Muscle of back (tissue), 3 donors: ENCODE measurements at regions not wholly inside any gene's neighbourhood (a gene's known extent, or its start where the extent isn't known, plus 50 kb on each side); places are given as distances from the start of the nearest gene placed in this dataset.
"Not testable (repeated sequence)": the region's sequence is repeated elsewhere in the genome, so short reads cannot be mapped to it uniquely, and the experiment has no call there.

ENCODE experiments used
- DNase-seq, 3 donors: peaks; one replicate each; pipeline versions ENCODE4 v3.0.0 to v3.0.0-alpha.2; 2013

DNA sequence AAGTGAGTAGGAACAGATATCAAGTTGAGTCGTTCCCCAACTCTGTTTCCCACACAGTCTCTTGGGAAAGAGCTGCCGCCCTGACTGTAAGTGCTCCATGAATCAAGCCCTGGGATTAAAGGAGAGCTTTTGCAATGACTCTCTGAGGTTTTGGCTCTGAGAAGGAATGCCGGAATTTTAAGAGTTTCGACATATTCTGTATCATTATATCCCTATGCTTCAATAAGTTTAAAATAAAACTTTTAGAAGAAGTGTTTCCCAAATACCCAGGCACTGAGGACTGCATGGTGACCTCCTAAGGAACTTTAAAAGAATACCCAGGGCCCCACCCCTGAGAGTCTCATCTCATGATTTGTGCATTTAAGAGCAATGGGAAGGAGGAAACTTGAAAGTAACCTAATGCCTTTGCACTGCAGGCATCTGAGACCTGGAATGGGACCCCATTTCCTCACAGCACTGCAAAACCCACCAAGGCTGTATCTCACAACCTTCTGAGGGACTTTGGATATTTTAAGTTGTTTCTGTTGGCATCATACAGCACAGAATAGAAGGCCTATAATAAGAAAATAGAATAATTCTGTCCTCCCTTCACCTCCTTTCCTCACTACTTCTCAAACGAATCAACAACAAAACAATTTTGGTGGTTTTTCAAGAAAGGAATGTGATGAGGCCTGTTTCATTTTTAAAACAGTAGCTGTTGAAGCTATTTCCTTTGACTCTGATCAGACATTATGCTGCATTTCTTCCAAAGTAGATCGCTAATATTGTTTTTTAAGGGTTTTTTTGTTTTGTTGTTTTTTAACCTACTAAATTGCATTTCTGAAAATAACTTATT is 121.2 kb downstream of the GASK1B start:
- peak in 1 of 3 donors; percentile 86 for DNase-seq

DNA sequence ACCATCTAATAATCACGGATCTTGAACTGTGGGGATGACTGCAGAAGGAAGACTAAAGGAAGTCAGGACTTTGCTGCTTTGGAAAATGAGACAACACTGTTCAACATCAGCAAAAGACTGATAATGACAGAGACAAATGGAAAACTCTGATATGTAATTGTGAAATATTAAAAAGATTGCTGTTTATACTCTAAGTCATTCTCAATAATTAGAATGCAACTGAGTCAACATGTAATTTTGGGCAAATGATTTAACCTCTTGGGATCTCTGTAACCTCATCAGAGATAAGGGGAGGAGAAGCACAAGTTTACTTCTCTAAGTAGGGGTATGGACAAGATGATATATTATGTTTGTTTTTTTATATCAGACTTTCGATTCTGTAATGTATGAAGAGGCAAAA is 121.9 kb downstream of the GASK1B start:
- no peak for DNase-seq

DNA sequence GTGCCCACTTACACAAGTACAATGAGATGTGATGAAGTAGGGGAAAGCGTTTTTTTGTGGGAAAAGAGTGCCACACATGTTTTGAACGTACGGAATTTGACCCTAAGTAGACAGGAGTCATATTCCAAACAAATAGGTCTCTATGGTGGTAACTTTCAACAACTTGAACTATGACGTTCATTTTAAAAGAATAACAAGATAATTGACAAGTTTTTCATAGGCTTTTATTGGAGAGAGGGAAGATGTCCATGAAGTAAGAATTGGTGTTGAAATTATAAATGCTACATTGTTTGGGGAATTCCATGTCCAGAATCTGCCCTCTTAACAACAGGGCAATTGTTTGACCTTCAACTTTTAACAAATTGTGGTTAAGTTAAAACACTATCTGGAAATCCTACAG is 126.5 kb downstream of the GASK1B start:
- DNase-seq, result no peak

DNA sequence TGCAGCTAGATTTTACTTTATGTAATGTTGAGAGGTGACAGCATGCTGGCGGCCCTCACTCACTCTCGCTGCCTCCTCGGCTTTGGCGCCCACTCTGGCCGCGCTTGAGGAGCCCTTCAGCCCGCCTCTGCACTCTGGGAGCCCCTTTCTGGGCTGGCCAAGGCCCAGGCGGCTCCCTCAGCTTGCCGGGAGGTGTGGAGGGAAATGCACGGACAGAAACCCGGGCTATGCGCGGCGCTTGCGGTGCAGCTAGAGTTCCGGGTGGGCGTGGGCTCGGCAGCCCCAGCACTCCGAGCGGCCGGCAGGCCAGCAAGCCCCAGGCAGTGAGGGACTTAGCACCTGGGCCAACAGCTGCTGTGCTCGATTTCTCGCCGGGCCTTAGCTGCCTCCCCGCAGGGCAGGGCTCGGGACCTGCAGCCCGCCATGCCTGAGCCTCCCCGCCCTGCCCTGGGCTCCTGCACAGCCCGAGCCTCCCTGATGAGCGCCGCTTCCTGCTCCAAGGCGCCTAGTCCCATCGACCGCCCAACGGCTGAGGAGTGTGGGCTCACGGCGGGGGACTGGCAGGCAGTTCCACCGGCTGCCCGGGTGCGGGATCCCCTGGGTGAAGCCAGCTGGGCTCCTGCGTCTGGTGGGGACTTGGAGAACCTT is 128.7 kb downstream of the GASK1B start:
- DNase-seq, result no peak

DNA sequence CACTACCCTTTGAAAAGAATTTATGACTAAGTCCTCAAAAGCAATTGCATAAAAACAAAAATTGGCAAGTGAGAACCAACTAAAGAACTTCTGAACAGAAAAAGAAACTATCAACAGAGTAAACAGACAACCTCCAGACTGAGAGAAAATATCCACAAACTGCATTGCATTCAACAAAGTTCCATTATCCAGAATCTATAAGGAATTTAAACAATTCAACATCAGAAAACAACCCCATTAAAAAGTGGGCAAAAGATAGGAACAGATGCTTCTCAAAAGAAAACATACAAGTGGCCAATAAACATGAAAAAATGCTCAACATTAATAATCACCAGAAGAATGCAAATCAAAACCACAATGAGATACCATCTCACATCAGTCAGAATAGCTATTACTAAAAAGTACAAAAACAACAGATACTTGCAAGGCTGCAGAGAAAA is 130.2 kb downstream of the GASK1B start:
- no peak for DNase-seq

DNA sequence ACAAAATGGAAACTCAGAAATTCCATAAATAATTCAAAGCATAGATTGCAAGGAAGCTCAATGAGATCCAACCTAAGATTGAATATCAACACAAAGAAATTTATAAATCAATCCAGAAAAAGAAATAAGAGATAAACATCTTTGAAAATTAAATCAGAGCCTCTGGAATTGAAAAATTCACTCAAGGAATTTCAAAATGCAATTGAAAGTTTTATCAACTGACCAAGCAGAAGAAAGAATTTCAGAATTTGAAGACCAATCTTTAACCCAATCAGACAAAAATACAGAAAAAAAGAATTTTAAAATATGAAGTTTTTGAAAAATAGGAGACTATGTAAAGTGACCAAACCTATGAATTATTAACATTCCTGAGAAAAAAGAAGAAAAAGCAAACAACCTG is 134.1 kb downstream of the GASK1B start:
- no peak for DNase-seq

DNA sequence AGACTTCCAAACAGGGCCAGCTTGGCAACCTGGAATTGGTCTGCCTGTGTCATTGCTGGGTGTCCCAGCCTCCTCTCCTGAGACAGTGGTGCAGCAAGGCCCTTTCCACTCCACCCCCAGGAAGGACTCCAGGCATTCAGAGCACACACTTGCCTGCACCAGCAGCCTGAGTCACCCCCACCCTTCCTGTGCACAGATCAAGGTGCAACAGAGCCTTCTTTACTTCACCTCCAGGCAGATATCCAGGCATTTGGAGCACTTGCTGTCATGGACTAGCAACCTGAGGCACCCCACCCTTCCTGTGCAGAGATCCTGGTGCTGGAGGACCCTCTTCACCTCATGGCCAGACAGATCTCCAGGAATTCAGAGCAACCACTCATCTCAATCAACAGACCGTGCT is 135.8 kb downstream of the GASK1B start:
- DNase-seq, result no peak

DNA sequence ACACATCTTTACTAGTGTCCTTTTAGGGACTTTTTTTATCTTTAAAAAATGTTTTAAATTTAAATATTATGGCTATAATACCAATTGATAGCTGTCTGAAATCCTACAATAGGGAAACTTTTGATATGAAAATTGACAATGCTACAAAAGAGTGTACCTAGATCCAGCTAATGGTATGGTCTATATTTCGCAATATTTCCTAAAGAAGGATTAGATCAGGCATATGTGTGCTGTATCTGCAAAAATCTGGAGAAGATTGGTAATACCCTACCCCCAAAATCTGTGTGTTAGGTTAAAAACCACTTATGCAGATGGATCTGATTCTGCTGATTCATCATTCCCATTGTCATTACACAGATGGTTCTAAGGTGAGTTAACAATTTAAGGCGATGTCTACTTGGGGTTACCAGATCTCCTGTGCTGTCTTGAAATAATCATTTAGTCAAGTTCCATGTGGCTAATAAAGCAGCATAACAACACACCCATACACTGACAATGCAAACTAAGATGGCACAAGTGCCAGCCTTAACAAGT is 137.1 kb downstream of the GASK1B start:
- no peak for DNase-seq

DNA sequence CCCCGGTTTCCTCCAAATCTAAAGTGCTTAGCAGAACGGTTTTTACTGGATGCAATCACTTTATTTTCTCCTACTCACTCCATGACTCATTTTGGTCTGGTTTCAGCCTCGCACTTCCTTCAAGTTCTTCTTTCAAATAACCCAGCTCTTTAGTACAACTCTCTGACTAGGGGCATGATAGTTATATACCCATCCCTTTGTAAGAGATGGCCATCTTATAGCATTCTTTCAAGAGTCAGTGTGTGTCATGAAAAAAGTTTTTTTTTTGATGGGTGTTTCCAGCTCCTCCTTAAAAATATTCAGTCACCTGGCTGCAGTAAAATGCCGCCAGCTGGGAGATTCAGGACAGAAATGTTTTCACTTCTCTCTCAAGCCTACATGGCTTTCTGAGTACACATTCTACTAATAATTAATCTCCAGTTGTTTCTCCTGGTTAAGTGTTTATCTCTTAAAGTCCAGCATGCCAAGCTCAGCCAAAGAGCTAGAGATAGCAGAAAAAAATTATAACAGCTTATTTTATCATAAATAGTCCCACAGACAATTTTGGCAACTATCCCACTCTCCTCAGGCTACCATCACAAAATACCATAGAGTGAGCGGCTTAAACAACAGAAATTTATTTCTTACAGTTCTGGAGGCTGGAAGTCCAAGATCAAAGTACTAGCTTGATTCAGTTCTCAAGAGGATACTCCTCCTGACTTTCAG is 139.3 kb downstream of the GASK1B start:
- peak in 1 of 3 donors; percentile 14 for DNase-seq

DNA sequence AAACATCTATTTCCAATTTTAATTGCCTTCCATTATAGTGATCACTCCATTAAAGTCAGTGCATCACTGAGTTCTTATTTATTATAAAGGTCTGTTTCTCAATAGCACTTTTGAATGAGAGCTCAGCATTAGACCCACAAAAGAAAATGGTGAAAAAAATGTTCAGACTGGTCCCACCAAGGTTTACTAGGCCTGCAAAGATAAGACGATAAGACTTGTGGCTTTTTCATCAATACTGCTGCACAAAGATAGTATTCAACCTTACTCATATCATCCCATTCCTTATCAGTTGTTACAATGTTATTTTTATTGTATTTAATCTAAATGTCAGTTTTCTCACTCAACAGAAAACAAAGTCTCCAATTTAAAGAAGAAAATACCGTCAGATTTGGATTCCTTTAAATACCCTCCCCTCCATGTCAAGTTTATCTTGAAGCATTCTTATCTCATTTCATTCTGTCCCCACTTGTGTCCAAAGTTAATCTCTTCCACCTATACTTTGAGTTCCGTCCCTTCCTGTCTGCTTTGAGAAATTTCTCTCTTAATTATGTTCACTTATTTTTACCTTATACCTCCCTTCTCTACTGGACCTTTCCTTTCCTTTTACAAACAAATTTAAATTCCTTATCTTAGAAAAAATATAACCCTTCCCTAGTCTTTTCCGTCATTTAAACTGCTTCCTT is 140.0 kb downstream of the GASK1B start:
- DNase-seq, result no peak

DNA sequence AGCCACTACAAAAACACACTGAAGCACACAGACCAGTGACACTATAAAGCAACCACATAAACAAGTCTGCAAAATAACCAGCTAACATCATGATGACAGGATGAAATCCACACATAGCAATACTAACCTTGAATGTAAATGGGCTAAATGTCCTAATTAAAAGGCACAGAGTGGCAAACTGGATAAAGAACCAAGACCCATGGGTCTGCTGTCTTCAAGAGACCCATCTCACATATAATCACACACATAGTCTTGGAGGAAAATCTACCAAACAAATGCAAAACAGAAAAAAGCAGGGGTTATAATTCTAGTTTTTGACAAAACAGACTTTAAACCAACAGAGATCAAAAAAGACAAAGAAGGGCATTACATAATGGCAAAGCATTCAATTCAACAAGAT is 144.4 kb downstream of the GASK1B start:
- DNase-seq, result not testable (repeated sequence)

DNA sequence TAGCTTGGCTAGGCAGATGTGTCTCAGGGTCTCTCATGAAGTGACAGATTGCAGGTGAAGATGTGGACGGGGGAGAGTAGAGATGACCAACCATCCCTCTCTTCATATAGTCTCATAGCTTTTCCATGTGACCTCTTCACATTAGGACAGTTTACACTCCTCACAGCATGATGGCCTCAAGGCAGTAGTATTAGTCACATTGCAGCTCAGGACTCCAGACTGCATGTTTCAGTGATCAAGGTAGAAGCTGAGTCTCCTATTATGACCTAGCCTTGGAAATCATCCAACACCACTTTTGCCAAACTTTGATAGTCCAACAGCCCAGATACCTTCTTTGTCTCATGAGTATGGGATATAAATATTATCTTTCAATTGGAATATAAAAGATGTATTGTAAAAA is 147.7 kb downstream of the GASK1B start:
- DNase-seq, result no peak

DNA sequence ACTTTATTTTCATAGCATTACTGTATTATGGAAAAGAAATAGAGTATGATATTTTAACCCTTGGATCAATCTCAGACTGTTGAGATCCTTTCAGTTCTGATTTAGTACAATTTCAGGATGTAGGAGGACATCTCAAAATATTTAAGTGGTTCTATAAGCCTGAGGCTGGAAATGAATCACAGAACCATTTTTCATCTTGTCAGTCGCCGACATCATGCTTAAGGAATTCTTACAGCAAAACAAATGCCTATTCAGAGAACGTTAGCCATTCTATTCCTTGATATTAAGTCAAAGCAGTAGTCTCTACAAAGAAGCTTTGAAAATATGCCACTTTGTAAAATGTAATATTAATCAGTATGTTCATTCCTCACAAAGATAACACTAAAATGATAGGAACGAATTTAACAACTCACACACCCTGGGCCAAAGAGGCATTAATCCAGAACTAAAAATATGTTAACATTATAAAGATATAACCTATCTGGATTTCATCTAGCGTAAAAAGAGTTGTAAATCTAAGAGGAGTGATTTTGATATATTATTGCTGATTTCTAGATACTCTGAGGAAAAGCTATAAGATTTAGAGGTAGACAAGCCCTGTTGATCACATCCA is 152.0 kb downstream of the GASK1B start:
- peak; percentile 58 to 85 (median 81) for DNase-seq

DNA sequence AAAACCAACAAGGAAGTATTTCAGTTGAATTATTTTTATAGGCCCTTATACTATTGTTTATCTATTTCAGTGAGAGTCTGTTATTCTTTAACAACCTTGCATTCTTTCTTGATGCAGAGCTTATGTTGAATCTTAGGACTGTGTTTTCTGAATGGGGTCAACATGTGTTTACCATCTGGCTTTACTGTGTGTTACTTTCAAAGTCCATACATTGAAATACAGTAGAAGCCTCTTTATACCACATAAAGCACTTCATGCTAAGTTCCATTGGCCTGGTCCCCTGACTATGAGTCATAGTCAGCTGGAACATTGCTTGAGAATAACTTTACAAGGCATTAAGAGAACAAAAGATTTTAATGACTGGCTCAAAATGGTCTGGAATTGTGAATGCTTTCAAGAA is 152.6 kb downstream of the GASK1B start:
- DNase-seq, result peak; percentile 78 to 92 (median 90)

DNA sequence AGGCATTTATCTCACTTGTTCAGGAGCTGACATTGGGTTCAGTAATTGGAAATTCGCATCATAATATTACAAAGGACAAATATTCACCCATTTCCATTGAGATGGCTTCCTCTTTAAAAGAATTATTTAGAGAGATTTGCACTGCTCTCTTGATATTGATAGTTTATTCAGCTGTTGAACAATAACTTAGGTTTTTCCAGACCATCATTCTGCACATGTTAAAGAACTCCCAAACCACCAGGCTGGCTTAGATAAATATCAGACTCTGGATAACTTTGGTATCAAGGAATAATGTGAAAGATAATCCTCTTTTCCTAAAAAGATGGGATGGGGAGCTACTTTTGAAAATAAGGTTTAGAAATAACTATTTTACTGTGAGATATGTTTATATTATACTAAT is 154.0 kb downstream of the GASK1B start:
- no peak for DNase-seq

DNA sequence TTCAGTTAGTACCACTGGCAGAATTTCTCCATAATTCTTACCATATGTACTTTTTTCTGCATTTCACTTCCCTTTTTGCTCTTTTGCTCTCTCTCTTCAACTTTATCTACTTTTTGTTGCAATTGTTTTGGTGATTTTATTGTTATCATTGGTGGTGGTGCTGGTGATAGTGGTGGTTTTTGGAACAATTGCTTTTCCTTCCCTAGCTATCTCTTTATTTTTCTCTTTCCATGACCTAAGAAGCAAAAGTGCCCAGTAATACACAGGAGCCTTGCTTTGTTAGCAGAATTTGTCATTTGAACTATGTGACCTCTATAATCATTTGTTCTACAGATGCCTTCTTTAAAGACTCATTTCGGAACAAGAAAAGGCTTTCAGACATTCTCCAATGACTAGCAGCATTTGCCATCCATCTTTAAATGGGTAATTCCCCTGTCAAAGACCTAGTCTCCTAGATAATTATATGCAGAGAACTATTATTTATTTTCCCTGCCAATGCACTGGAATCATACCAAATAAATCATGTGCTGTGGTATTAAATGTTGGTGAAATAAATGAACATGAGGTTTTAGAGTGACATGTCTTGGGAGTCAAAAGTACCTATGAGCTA is 154.5 kb downstream of the GASK1B start:
- no peak for DNase-seq

DNA sequence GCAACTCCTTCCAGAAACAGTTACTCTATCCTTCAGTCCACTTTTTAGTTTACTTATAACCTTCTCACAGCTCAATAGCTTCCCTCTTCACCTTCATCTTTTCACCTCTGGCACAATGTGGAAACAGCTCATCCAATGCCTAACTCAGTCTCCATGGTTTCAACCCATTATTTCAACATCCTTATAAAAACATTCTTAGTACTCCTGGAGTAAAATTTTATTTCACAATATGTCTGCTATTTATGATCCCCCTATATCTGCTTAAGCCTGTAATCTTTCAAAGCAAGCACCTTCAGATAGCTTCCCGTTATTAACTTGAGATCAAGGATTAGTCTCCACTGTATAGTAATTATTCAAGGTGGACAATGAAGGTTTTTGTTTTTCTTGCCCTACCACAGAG is 156.3 kb downstream of the GASK1B start:
- DNase-seq, result no peak

DNA sequence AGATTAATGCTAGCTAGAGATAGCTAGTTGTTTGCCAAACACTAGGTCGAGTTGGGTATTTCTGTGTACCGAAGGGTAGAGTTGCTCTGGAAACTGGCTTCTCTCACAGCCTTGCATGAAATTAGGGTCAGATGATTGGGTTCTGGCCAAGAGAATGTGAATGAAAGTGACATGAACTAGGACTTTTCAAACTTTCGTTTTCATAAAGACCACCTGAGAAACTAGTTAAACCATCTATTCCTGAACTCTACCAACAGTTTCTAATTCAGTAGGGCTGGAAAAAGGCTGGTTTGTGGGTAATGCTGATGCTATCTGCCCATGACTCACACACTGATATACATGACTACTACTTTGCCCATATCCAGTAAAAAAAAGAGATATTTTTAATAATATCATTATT is 157.6 kb downstream of the GASK1B start:
- no peak for DNase-seq

DNA sequence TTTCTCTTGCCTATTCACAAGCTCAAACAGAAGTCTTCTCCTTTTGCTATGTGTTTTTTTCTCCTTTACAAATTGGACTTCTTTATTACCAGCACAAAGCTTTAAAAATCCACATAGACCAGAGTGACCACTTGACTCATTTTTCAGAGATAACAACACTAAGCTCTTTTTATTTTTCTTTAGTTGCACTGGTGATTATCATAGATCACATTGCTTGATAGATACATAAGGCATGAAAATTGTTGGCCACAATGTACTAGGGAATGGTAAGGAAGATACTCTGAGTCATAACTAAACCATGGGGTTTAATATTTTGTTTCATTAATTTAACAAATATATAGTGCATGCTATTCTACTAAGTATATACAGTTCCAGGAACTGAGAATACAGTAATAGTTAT is 159.0 kb downstream of the GASK1B start:
- DNase-seq, result no peak

DNA sequence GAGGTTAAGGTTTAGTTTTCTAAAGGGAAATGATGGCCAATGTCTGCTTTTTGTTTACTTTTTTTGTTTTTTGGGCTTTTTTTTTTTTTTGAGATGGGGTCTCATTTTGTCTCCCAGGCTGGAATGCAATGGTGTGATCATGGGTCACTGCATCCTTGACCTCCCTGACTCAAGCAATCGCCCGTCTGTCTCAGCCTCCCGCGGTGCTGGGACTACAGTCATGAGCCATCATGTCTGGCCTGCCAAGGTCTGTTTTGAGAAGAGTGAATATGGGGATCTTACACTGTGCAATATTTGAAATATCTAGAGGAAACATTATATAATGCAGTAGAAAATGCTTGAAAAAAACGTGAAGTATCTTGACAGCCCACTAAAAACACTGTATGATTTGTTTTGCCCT is 162.5 kb downstream of the GASK1B start:
- DNase-seq, result no peak
